Endothelial cell of umbilical vein (primary cell): ENCODE measurements at regions not wholly inside any gene's neighbourhood (a gene's known extent, or its start where the extent isn't known, plus 50 kb on each side); places are given as distances from the start of the nearest gene placed in this dataset.
"Not testable (repeated sequence)": the region's sequence is repeated elsewhere in the genome, so short reads cannot be mapped to it uniquely, and the experiment has no call there.

Source experiments
- BruUV-seq: library from RNA; stranded (reverse); fragments of 400-500 nt; replicated peaks from 2 replicates; lab custom pipeline; 2021; lab: Mats Ljungman, UMichigan
- CTCF ChIA-PET: fragments of 300-600, 350-600 bp; sonication (Branson Sonifier 250); formaldehyde crosslinking; loops from one replicate; lab custom pipeline; 2021; ENCODE audit warnings: antibody characterized with exemption, inconsistent platforms; lab: Charles Lee
- POLR2A ChIA-PET: fragments of 300-600, 350-600 bp; sonication (Branson Sonifier 250); formaldehyde crosslinking; loops from one replicate; lab custom pipeline; 2021; ENCODE audit warnings: antibody characterized with exemption, inconsistent platforms; lab: Charles Lee
- DNase-seq: peaks from one replicate; pipeline ENCODE4 v3.0.0-alpha.2; 2011; ENCODE audit warnings: low read depth, low spot score
- FAIRE-seq: peaks from 2 replicates; lab custom pipeline; 2011; peaks lifted over from hg19 to GRCh38; lab: Jason Lieb, UNC
- H2AFZ ChIP-seq: 2 replicates; pipeline ENCODE4 v1.6.0; 2012; ENCODE audit warnings: low read depth, low read length, control low read depth, inconsistent platforms
- H3K27ac ChIP-seq: 2 replicates; pipeline ENCODE4 v1.5.1; 2011; ENCODE audit warnings: low read depth, mild to moderate bottlenecking, control low read depth, low read length, moderate library complexity; ENCODE audit not compliant: insufficient read depth
- H3K27me3 ChIP-seq, 2 experiments: 2 replicates each; pipeline versions ENCODE4 v1.6.0 to v1.6.1; 2011; ENCODE audit warnings: low read length in 2 of 2, mixed read lengths in 1 of 2; ENCODE audit not compliant: control insufficient read depth in 2 of 2, insufficient read depth in 2 of 2
- H3K36me3 ChIP-seq, 2 experiments: 2 replicates in 1 of 2; 3 replicates in 1 of 2; pipeline ENCODE4 v1.5.1; 2011; ENCODE audit warnings: low read length in 2 of 2, mild to moderate bottlenecking in 1 of 2, moderate library complexity in 1 of 2; ENCODE audit not compliant: control insufficient read depth in 2 of 2, insufficient read depth in 2 of 2; ENCODE audit errors: extremely low read depth in 1 of 2
- H3K4me1 ChIP-seq: 3 replicates; pipeline ENCODE4 v1.5.1; 2011; ENCODE audit warnings: mild to moderate bottlenecking, low read length; ENCODE audit not compliant: control insufficient read depth, insufficient read depth; ENCODE audit errors: extremely low read depth
- H3K4me2 ChIP-seq: 2 replicates; pipeline ENCODE4 v1.6.1; 2011; ENCODE audit warnings: low read length, control low read depth, mixed read lengths; ENCODE audit not compliant: insufficient read depth
- H3K4me3 ChIP-seq, 3 experiments: fragments of 200-600 bp in 1 of 3; sonication (generic), shearing (Covaris generic) in 1 of 3; replicated peaks in 1 of 3; 2 replicates each; pipeline ENCODE4 v1.5.1; 2011 to 2016; ENCODE audit warnings: control low read depth in 3 of 3, low read length in 3 of 3, mild to moderate bottlenecking in 2 of 3, inconsistent platforms in 1 of 3, low read depth in 1 of 3, moderate library complexity in 1 of 3; ENCODE audit not compliant: insufficient read depth in 1 of 3
- H3K79me2 ChIP-seq: 2 replicates; pipeline ENCODE4 v1.6.0; 2012; ENCODE audit warnings: low read length, inconsistent platforms; ENCODE audit not compliant: control insufficient read depth, insufficient read depth
- H3K9ac ChIP-seq: replicated peaks from 2 replicates; pipeline ENCODE3; 2011; ENCODE audit warnings: low read length, control low read depth; ENCODE audit not compliant: insufficient read depth; ENCODE audit errors: extremely low read depth
- H3K9me1 ChIP-seq: replicated peaks from 3 replicates; pipeline ENCODE4 v1.6.0; 2011; ENCODE audit warnings: mild to moderate bottlenecking, low read length; ENCODE audit not compliant: control insufficient read depth, insufficient read depth; ENCODE audit errors: extremely low read depth
- H3K9me3 ChIP-seq: replicated peaks from 2 replicates; pipeline ENCODE4 v1.5.1; 2012; ENCODE audit warnings: low read length, inconsistent platforms; ENCODE audit not compliant: control insufficient read depth, insufficient read depth
- H4K20me1 ChIP-seq: replicated peaks from 2 replicates; pipeline ENCODE3; 2011; ENCODE audit warnings: mild to moderate bottlenecking, low read length; ENCODE audit not compliant: control insufficient read depth, insufficient read depth; ENCODE audit errors: extremely low read depth
- EZH2 ChIP-seq: IDR thresholded peaks from 2 replicates; pipeline ENCODE4 v1.6.1; 2012; ENCODE audit warnings: borderline replicate concordance, low read depth, mild to moderate bottlenecking, moderate library complexity, low read length, inconsistent platforms; ENCODE audit not compliant: severe bottlenecking
- GATA2 ChIP-seq: IDR thresholded peaks from 2 replicates; pipeline ENCODE4 v1.7.0; 2011; ENCODE audit warnings: low read depth, mild to moderate bottlenecking, moderate library complexity, mixed read lengths, low read length; ENCODE audit not compliant: insufficient read length, insufficient read depth
- MAX ChIP-seq: IDR thresholded peaks from 2 replicates; pipeline ENCODE4 v1.6.1; 2011; ENCODE audit not compliant: insufficient read depth, insufficient read length
- MYC ChIP-seq: IDR thresholded peaks from one replicate; pipeline ENCODE4 v1.6.1; 2011; ENCODE audit warnings: mild to moderate bottlenecking, low read depth, low read length
- POLR2AphosphoS5 ChIP-seq: IDR thresholded peaks from 2 replicates; pipeline ENCODE4 v1.6.1; 2012; ENCODE audit warnings: low read depth, mild to moderate bottlenecking, control low read depth, low read length, moderate library complexity; ENCODE audit not compliant: insufficient read depth
- dilution Hi-C: fragments of 300-500 bp; cut with MboI; formaldehyde crosslinking; loops from one replicate; pipeline ENCODE4 v1.15.0; 2019; ENCODE audit warnings: low sequenced_read_pairs; ENCODE audit not compliant: extremely low pct_ligation_motif_present
- intact Hi-C: fragments of 100-400 bp; cut with micrococcal nuclease; formaldehyde crosslinking; loops from one replicate; pipeline ENCODE4 v1.10.0; 2022

- ChIA-PET POLR2A (no interaction called here), CTCF (no interaction called here)
- no peak overlapping the region for H2AFZ ChIP-seq
- peaks cover 2% of the 10 kb centered on the region for H3K4me1 ChIP-seq
- H3K27ac ChIP-seq = no peak overlapping the region
- H3K9me1 ChIP-seq = no peaks in the 10 kb centered on the region
- no peak overlapping the region for H3K9ac ChIP-seq
- H3K9me3 ChIP-seq = no peaks in the 10 kb centered on the region
- TF ChIP-seq MAX (no peak), MYC (no peak), EZH2 (no peak), GATA2 (no peak), POLR2AphosphoS5 (no peak)
- no peak overlapping the region for H3K4me3 ChIP-seq
- H3K27me3 ChIP-seq = no peaks in the 10 kb centered on the region
- no peak overlapping the region for H3K4me2 ChIP-seq
- no peaks in the 10 kb centered on the region for H3K36me3 ChIP-seq
- dilution Hi-C loops = no loop called here
- FAIRE-seq (no peak), DNase-seq (no peak)
- intact Hi-C loops = no loop called here
- H4K20me1 ChIP-seq = no peaks in the 10 kb centered on the region
- BruUV-seq = no TSS peak
- no peaks in the 10 kb centered on the region for H3K79me2 ChIP-seq
Observed at GRCh38 chr6:140653506-140653905, 1279.1 kb upstream of the CITED2 start.

- H3K9me1 ChIP-seq, H4K20me1 ChIP-seq, H3K4me3 ChIP-seq, H3K79me2 ChIP-seq, DNase-seq, H3K4me2 ChIP-seq, H2AFZ ChIP-seq, FAIRE-seq, H3K9me3 ChIP-seq, dilution Hi-C loops, BruUV-seq, H3K36me3 ChIP-seq, POLR2A ChIA-PET, H3K9ac ChIP-seq, intact Hi-C loops, H3K27ac ChIP-seq, H3K4me1 ChIP-seq, CTCF ChIA-PET, H3K27me3 ChIP-seq: not testable (repeated sequence)
Observed at GRCh38 chr6:140649502-140649901, 1275.1 kb upstream of the CITED2 start.

- H2AFZ ChIP-seq, dilution Hi-C loops, H3K27ac ChIP-seq, BruUV-seq, H3K36me3 ChIP-seq, H3K4me1 ChIP-seq, H3K27me3 ChIP-seq, intact Hi-C loops, CTCF ChIA-PET, H4K20me1 ChIP-seq, H3K9me3 ChIP-seq, POLR2A ChIA-PET, H3K9me1 ChIP-seq, H3K9ac ChIP-seq, H3K4me2 ChIP-seq, DNase-seq, H3K79me2 ChIP-seq, H3K4me3 ChIP-seq, FAIRE-seq: not testable (repeated sequence)
Observed at GRCh38 chr6:140647322-140647721, 1272.9 kb upstream of the CITED2 start.
